ENCODE measurements at regions not wholly inside any gene's neighbourhood (a gene's known extent, or its start where the extent isn't known, plus 50 kb on each side); places are given as distances from the start of the nearest gene placed in this dataset.

GRCh38 chr21:28804089-28804670 lies 188.5 kb downstream of the LTN1 start:
- TF ChIP-seq CTCF (IDR thresholded peaks at IDR 0.05; ENCODE audit: insufficient read depth, low read length, poor library complexity, severe bottlenecking) (no peak), EZH2phosphoT487 (conservative IDR thresholded peaks at IDR 0.05; ENCODE audit: low read length) (no peak)
